Glutamatergic neuron (in vitro differentiated cells): ENCODE measurements at regions not wholly inside any gene's neighbourhood (a gene's known extent, or its start where the extent isn't known, plus 50 kb on each side); places are given as distances from the start of the nearest gene placed in this dataset.

Experiments used
- DNase-seq: peaks from one replicate; pipeline ENCODE4 v3.0.0; 2022
- H3K27ac Mint-ChIP-seq: one replicate; pipeline ENCODE4 v1.8.0; 2020; ENCODE audit warnings: mild to moderate bottlenecking, mixed read lengths, inconsistent platforms; ENCODE audit not compliant: unreplicated experiment
- H3K27me3 Mint-ChIP-seq: one replicate; pipeline ENCODE4 v1.8.0; 2020; ENCODE audit warnings: mild to moderate bottlenecking, moderate library complexity, mixed read lengths, inconsistent platforms; ENCODE audit not compliant: unreplicated experiment
- H3K36me3 Mint-ChIP-seq: one replicate; pipeline ENCODE4 v1.8.0; 2020; ENCODE audit warnings: mild to moderate bottlenecking, mixed read lengths, inconsistent platforms; ENCODE audit not compliant: unreplicated experiment
- H3K4me1 Mint-ChIP-seq: one replicate; pipeline ENCODE4 v1.8.0; 2020; ENCODE audit warnings: mild to moderate bottlenecking, low read depth, mixed read lengths, inconsistent platforms; ENCODE audit not compliant: unreplicated experiment
- H3K4me3 Mint-ChIP-seq: one replicate; pipeline ENCODE4 v1.8.0; 2020; ENCODE audit warnings: mild to moderate bottlenecking, mixed read lengths, inconsistent platforms; ENCODE audit not compliant: unreplicated experiment
- H3K9me3 Mint-ChIP-seq: one replicate; pipeline ENCODE4 v1.8.0; 2020; ENCODE audit warnings: mild to moderate bottlenecking, moderate library complexity, mixed read lengths, inconsistent platforms; ENCODE audit not compliant: unreplicated experiment
- CTCF ChIP-seq: fragments of 200-600 bp; sonication (generic); IDR thresholded peaks from one replicate; pipeline ENCODE4 v1.5.0; 2021; ENCODE audit not compliant: partially characterized antibody, unreplicated experiment

- no peak overlapping the region for H3K4me3 Mint-ChIP-seq
- peaks cover 27% of the 10 kb centered on the region for H3K4me1 Mint-ChIP-seq
- DNase-seq = no peak
- peaks cover 6% of the 10 kb centered on the region for H3K36me3 Mint-ChIP-seq
- TF ChIP-seq CTCF = no peak
- no peak overlapping the region for H3K27ac Mint-ChIP-seq
- H3K27me3 Mint-ChIP-seq = peaks cover 3% of the 10 kb centered on the region
- no peaks in the 10 kb centered on the region for H3K9me3 Mint-ChIP-seq
These were observed 150.4 kb upstream of the SLC6A11 start for GRCh38 chr3:10665592-10665991.

- no peak for TF ChIP-seq CTCF
- DNase-seq = no peak
- Mint-ChIP-seq H3K27me3 (peaks cover 3% of the 10 kb centered on the region), H3K4me3 (no peak overlapping the region), H3K36me3 (peaks cover 6% of the 10 kb centered on the region), H3K27ac (no peak overlapping the region), H3K4me1 (peaks cover 27% of the 10 kb centered on the region), H3K9me3 (no peaks in the 10 kb centered on the region)
These were observed 149.4 kb upstream of the SLC6A11 start for GRCh38 chr3:10666621-10667020.

GRCh38 chr3:10667269-10667668 is 148.8 kb upstream of the SLC6A11 start:
- Mint-ChIP-seq H3K27ac (no peak overlapping the region), H3K4me3 (no peak overlapping the region), H3K9me3 (no peaks in the 10 kb centered on the region), H3K36me3 (peaks cover 6% of the 10 kb centered on the region), H3K27me3 (peaks cover 3% of the 10 kb centered on the region), H3K4me1 (peaks cover 27% of the 10 kb centered on the region)
- TF ChIP-seq CTCF = no peak
- DNase-seq = no peak

GRCh38 chr3:10667901-10668476 is 148.0 kb upstream of the SLC6A11 start:
- H3K36me3 Mint-ChIP-seq = peaks cover 6% of the 10 kb centered on the region
- no peak overlapping the region for H3K27ac Mint-ChIP-seq
- H3K27me3 Mint-ChIP-seq = peaks cover 3% of the 10 kb centered on the region
- no peaks in the 10 kb centered on the region for H3K9me3 Mint-ChIP-seq
- no peak overlapping the region for H3K4me3 Mint-ChIP-seq
- H3K4me1 Mint-ChIP-seq = peaks cover 27% of the 10 kb centered on the region
- no peak for DNase-seq
- no peak for TF ChIP-seq CTCF

- H3K27me3 Mint-ChIP-seq = peaks cover 3% of the 10 kb centered on the region
- DNase-seq = no peak
- H3K36me3 Mint-ChIP-seq = peaks cover 6% of the 10 kb centered on the region
- no peaks in the 10 kb centered on the region for H3K9me3 Mint-ChIP-seq
- no peak for TF ChIP-seq CTCF
- peaks cover 18% of the 10 kb centered on the region for H3K4me1 Mint-ChIP-seq
- H3K27ac Mint-ChIP-seq = no peak overlapping the region
- no peak overlapping the region for H3K4me3 Mint-ChIP-seq
These were observed 146.5 kb upstream of the SLC6A11 start for GRCh38 chr3:10669490-10670048.
